G401.6 (cell line): ENCODE measurements at regions not wholly inside any gene's neighbourhood (a gene's known extent, or its start where the extent isn't known, plus 50 kb on each side); places are given as distances from the start of the nearest gene placed in this dataset.
"Not testable (repeated sequence)": the region's sequence is repeated elsewhere in the genome, so short reads cannot be mapped to it uniquely, and the experiment has no call there.

Experiments
- FAIRE-seq: peaks from 2 replicates; lab custom pipeline; 2012; peaks lifted over from hg19 to GRCh38; lab: Jason Lieb, UNC

DNA sequence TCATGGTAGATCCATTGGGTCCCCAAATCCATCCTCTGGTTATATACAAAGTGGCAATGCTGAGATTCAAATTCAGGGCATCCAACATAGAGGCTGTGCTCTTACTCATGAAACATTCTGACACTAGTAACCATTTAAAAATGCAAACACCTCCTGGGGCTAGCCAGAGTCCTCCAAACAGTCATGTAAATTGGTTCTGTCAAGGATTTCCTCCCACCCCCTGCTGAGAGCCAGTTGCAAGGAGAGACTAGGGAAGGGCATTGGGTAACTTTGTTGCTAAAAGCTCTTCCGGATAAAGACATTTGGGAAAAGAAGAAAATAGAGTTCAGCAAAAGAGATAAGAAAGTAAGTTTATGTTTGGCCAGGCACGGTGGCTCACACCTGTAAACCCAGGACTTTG is 58.3 kb downstream of the ART5 start:
- FAIRE-seq: not testable (repeated sequence)

GRCh38 chr11:3581389-3581725 is 60.4 kb downstream of the ART5 start:
- not testable (repeated sequence) for FAIRE-seq

DNA sequence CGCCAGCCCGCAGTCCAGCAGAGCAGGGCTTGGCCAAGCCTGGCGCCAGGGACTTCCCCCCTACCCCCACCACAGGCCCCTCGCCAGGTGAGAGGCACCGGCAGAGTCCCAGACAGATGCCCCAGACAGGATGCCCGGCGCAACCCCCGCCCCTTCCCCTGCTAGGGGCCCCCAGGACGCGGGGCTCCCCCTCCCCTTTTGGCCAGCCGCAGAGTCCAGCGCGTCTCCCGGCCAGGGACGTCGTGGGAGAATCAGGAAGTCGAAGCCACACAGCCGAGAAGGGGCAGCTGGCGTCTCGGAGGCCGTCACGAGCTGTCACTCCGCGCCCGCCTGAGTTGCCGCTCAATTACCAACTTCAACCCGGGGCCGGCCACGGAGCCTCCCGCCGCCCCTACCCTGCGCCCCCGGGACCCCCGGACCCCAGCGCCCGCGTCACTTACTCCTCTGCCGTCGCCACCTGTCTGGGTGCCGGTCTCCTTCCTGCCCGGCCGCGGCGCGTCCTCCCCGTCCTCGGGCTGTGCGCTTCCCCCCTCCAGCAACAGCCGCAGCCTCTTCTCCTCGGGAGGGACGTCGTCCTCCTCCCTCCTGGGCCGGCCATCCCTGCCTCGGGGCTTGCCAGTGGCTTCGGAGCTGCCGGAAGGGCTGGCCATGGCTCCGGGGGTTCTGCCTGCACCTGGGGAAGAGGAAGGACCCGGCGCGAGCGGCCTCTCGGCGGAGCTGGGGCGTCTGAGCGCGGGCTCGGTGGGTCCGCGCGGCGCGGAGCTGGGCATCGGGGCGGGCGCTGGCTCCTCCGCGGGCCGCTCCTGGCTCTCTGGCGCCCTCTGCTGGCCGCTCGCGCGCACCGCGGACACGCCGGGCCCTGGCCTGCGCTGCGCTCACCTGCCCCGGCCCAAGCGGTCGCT is 61.1 kb downstream of the ART5 start:
- FAIRE-seq: not testable (repeated sequence)

- not testable (repeated sequence) for FAIRE-seq
Observed at GRCh38 chr11:3579600-3580459, 62.0 kb downstream of the ART5 start.

- FAIRE-seq: not testable (repeated sequence)
Observed at GRCh38 chr11:3576066-3576604, 65.7 kb downstream of the ART5 start.

DNA sequence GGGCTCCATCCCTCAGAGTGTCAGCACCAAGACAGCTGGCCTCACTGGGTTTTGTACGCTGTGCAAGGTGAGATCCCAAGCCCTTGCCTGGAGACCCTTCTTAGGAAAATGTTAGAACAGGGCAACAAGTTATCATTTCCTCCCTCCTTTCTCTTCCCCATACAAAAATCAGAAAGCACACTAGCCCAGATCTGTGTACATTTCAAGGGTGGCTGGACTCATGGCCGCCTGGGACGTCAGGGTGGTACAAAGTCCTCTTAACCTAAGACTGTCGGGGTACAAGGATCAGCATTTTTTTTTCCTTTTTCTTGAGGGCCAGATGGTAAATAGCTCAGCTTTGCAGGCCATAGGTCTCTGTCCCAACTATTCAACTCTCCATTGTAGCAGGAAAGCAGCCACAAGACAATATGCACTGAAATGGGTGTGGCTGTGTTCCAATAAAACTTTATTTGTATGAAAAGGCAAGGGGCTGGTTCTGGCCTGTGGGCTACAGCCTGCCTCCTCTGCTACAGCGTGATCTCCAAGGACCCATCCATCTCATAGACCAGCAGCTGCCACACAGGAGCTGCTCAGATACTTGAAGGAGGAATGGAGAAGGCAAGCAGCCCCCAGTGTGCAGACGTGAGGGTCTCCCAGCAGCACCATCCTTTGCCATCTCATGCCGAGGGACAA is 68.7 kb downstream of the ART5 start:
- FAIRE-seq: not testable (repeated sequence)

DNA sequence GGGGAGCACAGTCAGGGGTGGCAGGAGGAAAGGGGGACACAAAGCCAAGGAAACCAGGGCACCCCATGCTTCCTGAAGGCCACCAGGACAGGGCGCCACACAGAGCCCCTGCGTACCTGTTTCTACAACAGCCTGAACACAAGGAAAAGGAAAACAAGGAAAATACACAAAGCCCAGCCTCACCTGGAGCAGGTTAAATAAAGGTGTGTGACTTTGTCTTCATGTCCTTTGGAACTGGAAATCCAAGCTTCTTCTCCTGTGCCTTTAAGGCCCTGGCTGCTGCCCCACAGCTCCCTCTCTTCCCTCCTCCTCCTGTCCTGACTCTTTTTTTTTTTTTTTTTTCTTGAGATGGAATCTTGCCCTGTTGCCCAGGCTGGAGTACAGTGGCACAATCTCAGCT is 70.0 kb downstream of the ART5 start:
- not testable (repeated sequence) for FAIRE-seq

- FAIRE-seq: not testable (repeated sequence)
Observed at GRCh38 chr11:3565838-3566237, 76.0 kb downstream of the ART5 start.

DNA sequence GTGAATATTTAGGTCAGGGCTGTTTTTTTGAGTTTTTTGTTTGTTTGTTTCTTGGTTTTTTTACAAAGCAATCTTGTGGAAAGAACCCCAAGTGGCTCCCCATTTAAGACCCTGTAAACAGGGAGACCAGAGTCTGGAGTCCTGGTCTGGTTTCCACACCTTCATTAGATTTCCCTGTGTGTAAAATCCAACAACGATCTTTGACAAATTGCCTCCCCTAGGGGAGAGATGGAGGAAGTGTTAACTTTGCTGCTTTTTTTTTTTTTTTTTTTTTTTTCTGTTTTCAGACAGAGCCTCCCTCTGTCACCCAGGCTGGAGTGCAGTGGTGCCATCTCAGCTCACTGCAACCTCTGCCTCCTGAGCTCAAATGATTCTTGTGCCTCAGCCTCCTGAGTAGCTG is 77.4 kb downstream of the ART5 start:
- not testable (repeated sequence) for FAIRE-seq

DNA sequence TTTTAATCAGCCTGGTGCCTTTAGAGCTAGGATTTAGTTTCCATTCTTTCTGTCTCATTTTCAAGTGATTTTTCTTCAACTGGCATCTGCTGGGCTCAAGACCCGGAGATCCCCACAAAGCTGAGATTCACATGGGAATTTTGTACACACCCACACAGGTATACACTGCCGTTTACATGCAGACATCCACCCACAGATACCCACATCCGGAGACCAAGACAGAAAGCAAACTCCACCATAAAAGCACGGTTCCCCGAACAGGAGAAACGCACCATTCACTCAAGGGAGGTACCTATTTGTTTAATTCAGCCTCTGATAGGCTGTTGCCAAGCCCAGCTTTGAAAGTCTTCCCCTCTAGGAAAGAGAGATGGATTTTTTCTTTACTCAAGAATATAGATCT is 87.2 kb downstream of the ART5 start:
- not testable (repeated sequence) for FAIRE-seq

DNA sequence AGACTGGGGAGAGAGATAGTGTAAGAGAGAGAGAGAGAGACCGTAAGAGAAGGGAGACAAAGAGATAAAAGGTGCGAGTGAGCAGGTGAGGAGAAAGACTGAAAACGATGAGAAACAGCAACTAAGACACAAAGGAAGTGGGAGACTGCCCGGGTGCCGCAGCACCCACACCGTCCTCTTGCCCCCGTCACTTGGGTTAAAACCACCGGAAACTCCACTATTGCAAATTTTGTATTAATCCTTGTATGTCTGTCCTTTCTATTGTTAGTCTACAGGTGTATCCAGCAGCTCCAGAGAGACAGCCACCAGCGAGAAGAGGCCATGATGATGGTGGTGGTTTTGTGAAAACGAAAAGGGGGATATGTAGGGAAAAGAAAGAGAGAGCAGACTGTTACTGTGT is 96.8 kb downstream of the ART5 start:
- FAIRE-seq: not testable (repeated sequence)

GRCh38 chr11:3538220-3538619 is 103.6 kb downstream of the ART5 start:
- FAIRE-seq: not testable (repeated sequence)

- not testable (repeated sequence) for FAIRE-seq
Observed at GRCh38 chr11:3537254-3537653, 104.5 kb downstream of the ART5 start.

- not testable (repeated sequence) for FAIRE-seq
Observed at GRCh38 chr11:3532958-3533357, 108.8 kb downstream of the ART5 start.

GRCh38 chr11:3531280-3531679 is 110.5 kb downstream of the ART5 start:
- not testable (repeated sequence) for FAIRE-seq

GRCh38 chr11:3523567-3523966 is 118.2 kb downstream of the ART5 start:
- FAIRE-seq: not testable (repeated sequence)

GRCh38 chr11:3520905-3521304 is 120.9 kb downstream of the ART5 start:
- FAIRE-seq: not testable (repeated sequence)

DNA sequence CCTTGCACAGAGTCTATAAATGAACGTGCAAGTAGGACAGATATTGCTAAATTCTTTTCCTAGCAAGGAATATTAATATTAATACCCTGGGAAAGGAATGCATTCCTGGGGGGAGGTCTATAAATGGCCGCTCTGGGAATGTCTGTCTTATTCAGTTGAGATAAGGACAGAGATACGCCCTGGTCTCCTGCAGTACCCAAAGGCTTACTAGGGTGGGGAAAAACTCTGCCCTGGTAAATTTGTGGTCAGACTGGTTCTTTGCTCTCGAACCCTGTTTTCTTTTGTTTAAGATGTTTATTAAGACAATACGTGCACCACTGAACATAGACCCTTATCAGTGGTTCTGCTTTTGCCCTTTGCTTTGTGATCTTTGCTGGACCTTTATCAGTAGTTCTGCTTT is 122.0 kb downstream of the ART5 start:
- not testable (repeated sequence) for FAIRE-seq

DNA sequence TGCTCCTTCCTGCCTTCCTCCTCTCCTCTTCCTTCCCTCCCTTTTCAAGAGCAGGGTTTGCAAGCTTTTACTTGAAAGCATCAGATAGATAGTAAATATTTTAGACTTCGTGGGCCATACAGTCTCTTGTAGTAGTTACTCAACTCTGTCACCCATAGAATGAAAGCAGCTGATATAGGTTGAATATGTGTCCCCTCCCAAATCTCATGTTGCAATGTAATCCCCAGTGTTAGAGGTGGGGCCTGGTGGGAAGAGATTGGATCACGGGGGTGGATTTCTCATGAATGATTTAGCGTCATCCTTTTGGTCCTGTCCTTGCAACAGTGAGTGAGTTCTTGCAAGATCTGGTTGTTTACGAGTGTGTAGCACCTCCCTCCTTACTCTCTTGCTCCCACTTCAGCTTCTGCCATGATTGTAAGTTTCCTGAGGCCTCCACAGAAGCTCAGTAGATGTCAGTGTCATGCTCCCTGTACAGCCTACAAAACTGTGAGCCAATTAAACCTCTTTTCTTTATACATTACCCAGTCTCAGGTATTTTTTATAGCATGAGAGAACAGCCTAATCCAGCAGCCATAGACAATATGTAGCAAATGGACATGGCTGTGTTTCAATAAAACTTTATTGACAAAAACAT is 124.7 kb downstream of the ART5 start:
- FAIRE-seq: not testable (repeated sequence)

DNA sequence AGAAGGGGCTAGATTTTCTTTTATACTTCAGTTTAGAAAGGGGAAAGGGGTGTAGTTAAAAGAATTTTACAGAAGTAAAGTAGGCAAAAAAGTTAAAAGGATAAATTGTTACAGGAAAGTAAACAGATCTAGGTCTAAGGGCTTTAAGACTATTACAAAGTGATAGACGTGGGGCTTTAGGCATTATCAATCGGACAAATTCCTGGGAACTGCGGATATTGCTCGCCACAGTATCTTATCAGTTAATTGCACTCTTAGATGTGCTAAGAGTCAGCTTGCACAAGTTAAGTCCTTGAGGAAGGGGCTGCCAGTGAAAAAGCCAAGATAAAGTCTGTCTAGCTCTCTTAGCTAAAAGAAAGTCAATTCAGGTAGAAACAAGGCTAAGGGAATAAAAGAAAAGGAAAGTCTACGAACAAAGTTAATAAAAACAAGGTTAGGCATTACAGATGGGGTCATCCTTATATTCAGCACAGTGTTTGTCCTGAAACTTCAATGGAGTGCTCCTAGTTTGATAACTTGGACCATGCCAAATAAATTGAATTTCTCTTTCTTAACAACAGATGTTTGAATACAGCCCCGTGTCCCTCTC is 125.4 kb downstream of the ART5 start:
- not testable (repeated sequence) for FAIRE-seq
